Upper lobe of left lung (tissue), 4 donors: ENCODE measurements at regions not wholly inside any gene's neighbourhood (a gene's known extent, or its start where the extent isn't known, plus 50 kb on each side); places are given as distances from the start of the nearest gene placed in this dataset.

Source experiments
- EP300 ChIP-seq, 4 donors: sonication (generic); formaldehyde crosslinking; IDR thresholded peaks; one replicate each; pipeline ENCODE4 v1.5.1; 2017; ENCODE audit warnings: antibody characterized with exemption in 4 of 4, control low read depth in 2 of 4
- POLR2A ChIP-seq, 4 donors: fragments of 450-650 bp; IDR thresholded peaks; one replicate each; pipeline ENCODE4 v1.5.1; 2016 to 2017; ENCODE audit warnings: antibody characterized with exemption in 4 of 4, mild to moderate bottlenecking in 2 of 4
- POLR2AphosphoS5 ChIP-seq, 2 donors: sonication (generic); formaldehyde crosslinking; IDR thresholded peaks; one replicate each; pipeline ENCODE4 v1.5.1; 2017; ENCODE audit warnings: antibody characterized with exemption in 2 of 2

- TF ChIP-seq EP300 (IDR thresholded peaks at IDR 0.05): no peak
- TF ChIP-seq POLR2AphosphoS5 (IDR thresholded peaks at IDR 0.05): no peak
- no peak for TF ChIP-seq POLR2A (IDR thresholded peaks at IDR 0.05)
Observed at GRCh38 chr15:53036641-53037040, 246.5 kb upstream of the ONECUT1 start.
